ENCODE measurements at regions not wholly inside any gene's neighbourhood (a gene's known extent, or its start where the extent isn't known, plus 50 kb on each side); places are given as distances from the start of the nearest gene placed in this dataset.
A peak's percentile ranks its signal among the peaks of the same experiment; 100 is the strongest.

- DNase-seq: no peak
These were observed 490.4 kb upstream of the CFAP20DC start for GRCh38 chr3:59540241-59540640.

- DNase-seq: no peak
These were observed 489.1 kb upstream of the CFAP20DC start for GRCh38 chr3:59538753-59539432.

GRCh38 chr3:59535791-59536221 lies 486.0 kb upstream of the CFAP20DC start:
- DNase-seq: no peak

- peak; percentile 19 for DNase-seq
These were observed 482.2 kb upstream of the CFAP20DC start for GRCh38 chr3:59531994-59532393.

GRCh38 chr3:59531066-59531745 lies 481.4 kb upstream of the CFAP20DC start:
- no peak for DNase-seq

- no peak for DNase-seq
These were observed 478.4 kb upstream of the CFAP20DC start for GRCh38 chr3:59528251-59528650.

- DNase-seq: no peak
These were observed 477.7 kb upstream of the CFAP20DC start for GRCh38 chr3:59527493-59527892.

GRCh38 chr3:59526999-59527398 lies 477.2 kb upstream of the CFAP20DC start:
- DNase-seq: no peak

- no peak for DNase-seq
These were observed 472.7 kb upstream of the CFAP20DC start for GRCh38 chr3:59522550-59522949.

- no peak for DNase-seq
These were observed 469.3 kb upstream of the CFAP20DC start for GRCh38 chr3:59519094-59519493.

- DNase-seq: peak; percentile 85
These were observed 468.6 kb upstream of the CFAP20DC start for GRCh38 chr3:59518283-59519055.

- no peak for DNase-seq
These were observed 467.6 kb upstream of the CFAP20DC start for GRCh38 chr3:59517388-59517787.

GRCh38 chr3:59515966-59516365 lies 466.1 kb upstream of the CFAP20DC start:
- DNase-seq: no peak

GRCh38 chr3:59514865-59515482 lies 465.1 kb upstream of the CFAP20DC start:
- peak; percentile 86 for DNase-seq

- no peak for DNase-seq
These were observed 463.7 kb upstream of the CFAP20DC start for GRCh38 chr3:59513570-59513969.

GRCh38 chr3:59512066-59512465 lies 462.2 kb upstream of the CFAP20DC start:
- no peak for DNase-seq

- no peak for DNase-seq
These were observed 460.8 kb upstream of the CFAP20DC start for GRCh38 chr3:59510576-59510975.

GRCh38 chr3:59508273-59508672 lies 458.4 kb upstream of the CFAP20DC start:
- no peak for DNase-seq

GRCh38 chr3:59506191-59506590 lies 456.4 kb upstream of the CFAP20DC start:
- no peak for DNase-seq

GRCh38 chr3:59503441-59503840 lies 453.6 kb upstream of the CFAP20DC start:
- no peak for DNase-seq

GRCh38 chr3:59502806-59503205 lies 453.0 kb upstream of the CFAP20DC start:
- DNase-seq: no peak

- no peak for DNase-seq
These were observed 450.1 kb upstream of the CFAP20DC start for GRCh38 chr3:59499954-59500353.

- DNase-seq: no peak
These were observed 449.2 kb upstream of the CFAP20DC start for GRCh38 chr3:59499000-59499399.
